Keratinocyte (primary cell): ENCODE measurements at regions not wholly inside any gene's neighbourhood (a gene's known extent, or its start where the extent isn't known, plus 50 kb on each side); places are given as distances from the start of the nearest gene placed in this dataset.

Source experiments
- CTCF ChIP-seq, 3 experiments: IDR thresholded peaks in 1 of 3; conservative IDR thresholded peaks in 1 of 3; optimal IDR thresholded peaks in 1 of 3; 2 replicates in 2 of 3; 3 replicates in 1 of 3; pipeline versions ENCODE3 to v1.5.1; 2011; ENCODE audit warnings: low read length in 3 of 3, mild to moderate bottlenecking in 3 of 3, moderate library complexity in 2 of 3, control low read depth in 1 of 3, inconsistent platforms in 1 of 3; ENCODE audit not compliant: insufficient read depth in 2 of 3; ENCODE audit errors: extremely low read depth in 1 of 3
- EZH2 ChIP-seq: IDR thresholded peaks from one replicate; pipeline ENCODE4 v1.6.1; 2012; ENCODE audit warnings: inconsistent platforms, mild to moderate bottlenecking, low read length, moderate library complexity

DNA sequence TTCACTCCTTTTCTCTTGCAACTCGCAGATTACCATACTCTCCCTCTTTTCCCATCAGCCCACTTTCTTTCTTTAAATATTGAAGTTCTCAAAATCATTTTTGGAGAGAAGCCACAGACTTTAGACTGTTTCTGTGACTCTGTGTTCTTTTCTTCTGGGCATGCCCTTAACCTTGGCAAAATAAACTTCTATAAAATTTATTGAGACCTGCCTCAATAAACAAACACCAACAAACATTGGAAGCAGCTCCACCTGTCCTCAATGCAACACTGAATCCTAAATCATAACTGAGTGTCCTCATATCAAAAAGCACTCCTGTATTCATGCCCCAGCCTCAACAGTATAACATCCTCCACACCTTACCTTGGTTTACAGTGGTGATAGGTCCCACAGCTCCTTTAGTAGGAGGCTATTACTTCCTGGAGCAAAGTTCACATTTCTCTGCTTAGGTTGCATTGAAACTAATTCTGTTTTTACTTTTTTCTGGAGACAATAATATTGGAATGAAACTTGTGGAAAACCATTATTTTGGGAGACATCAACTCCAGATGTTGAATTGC is 320.0 kb upstream of the LRRC4C start:
- TF ChIP-seq EZH2 (no peak), CTCF (optimal IDR thresholded peaks at IDR 0.05 in 1 of 3, IDR thresholded peaks at IDR 0.05 in 1 of 3, conservative IDR thresholded peaks at IDR 0.05 in 1 of 3; ENCODE audit: extremely low read depth in 1 of 3, insufficient read depth in 2 of 3, low read length in 3 of 3) (no peak)
